ENCODE measurements at regions not wholly inside any gene's neighbourhood (a gene's known extent, or its start where the extent isn't known, plus 50 kb on each side); places are given as distances from the start of the nearest gene placed in this dataset.

DNA sequence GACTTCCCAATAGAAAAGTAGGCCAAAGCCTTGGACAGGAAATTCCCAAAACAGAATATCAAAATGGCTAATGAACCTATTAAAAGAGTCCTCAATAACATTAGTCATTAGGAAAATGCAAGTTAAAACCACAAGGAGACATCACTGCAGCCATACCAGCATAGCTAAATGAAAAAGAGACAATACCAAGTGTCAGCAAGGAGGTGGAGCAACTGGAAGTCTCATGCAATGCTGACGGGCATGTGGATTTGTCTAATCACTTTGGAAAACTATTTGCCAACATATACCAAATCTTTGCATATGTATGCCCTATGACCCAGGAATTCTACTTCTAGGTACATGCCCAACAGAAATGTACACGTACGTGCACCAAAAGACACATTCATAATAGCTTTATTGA, 60.5 kb upstream of the PLEKHG3 start:
- Histone ChIP-seq H3K27me3 (replicated peaks; ENCODE audit: insufficient read depth, low read length) (no peaks in the 10 kb centered on the region), H3K9me3 (replicated peaks; ENCODE audit: insufficient read depth, low read length) (no peaks in the 10 kb centered on the region), H3K4me3 (ENCODE audit: low read length) (no peak overlapping the region), H3K27ac (ENCODE audit: low read length) (no peak overlapping the region), H3K79me2 (ENCODE audit: low read length) (no peaks in the 10 kb centered on the region), H3K9ac (ENCODE audit: low read length) (no peak overlapping the region), H3K4me1 (ENCODE audit: low read length) (no peaks in the 10 kb centered on the region), H3K36me3 (replicated peaks; ENCODE audit: insufficient read depth, low read length) (no peaks in the 10 kb centered on the region), H2AFZ (ENCODE audit: low read length) (no peak overlapping the region), H3K9me2 (replicated peaks; ENCODE audit: insufficient read depth, low read length) (no peaks in the 10 kb centered on the region), H4K20me1 (ENCODE audit: insufficient read depth, low read length) (no peaks in the 10 kb centered on the region), H3K4me2 (ENCODE audit: low read depth, low read length) (no peak overlapping the region), H3F3A (ENCODE audit: insufficient read depth, low read length) (peaks cover 3% of the 10 kb centered on the region; the same call in 1 of the 2 replicates)
- DNase-seq, result no peak
- TF ChIP-seq, protein P1, sequence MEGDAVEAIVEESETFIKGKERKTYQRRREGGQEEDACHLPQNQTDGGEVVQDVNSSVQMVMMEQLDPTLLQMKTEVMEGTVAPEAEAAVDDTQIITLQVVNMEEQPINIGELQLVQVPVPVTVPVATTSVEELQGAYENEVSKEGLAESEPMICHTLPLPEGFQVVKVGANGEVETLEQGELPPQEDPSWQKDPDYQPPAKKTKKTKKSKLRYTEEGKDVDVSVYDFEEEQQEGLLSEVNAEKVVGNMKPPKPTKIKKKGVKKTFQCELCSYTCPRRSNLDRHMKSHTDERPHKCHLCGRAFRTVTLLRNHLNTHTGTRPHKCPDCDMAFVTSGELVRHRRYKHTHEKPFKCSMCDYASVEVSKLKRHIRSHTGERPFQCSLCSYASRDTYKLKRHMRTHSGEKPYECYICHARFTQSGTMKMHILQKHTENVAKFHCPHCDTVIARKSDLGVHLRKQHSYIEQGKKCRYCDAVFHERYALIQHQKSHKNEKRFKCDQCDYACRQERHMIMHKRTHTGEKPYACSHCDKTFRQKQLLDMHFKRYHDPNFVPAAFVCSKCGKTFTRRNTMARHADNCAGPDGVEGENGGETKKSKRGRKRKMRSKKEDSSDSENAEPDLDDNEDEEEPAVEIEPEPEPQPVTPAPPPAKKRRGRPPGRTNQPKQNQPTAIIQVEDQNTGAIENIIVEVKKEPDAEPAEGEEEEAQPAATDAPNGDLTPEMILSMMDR (IDR thresholded peaks at IDR 0.05; ENCODE audit: low read length), result no peak
- no peak for TF ChIP-seq EZH2phosphoT487 (IDR thresholded peaks at IDR 0.05; ENCODE audit: low read length)
- TF ChIP-seq EZH2 (optimal IDR thresholded peaks at IDR 0.05; ENCODE audit: low read depth, low read length), result no peak

DNA sequence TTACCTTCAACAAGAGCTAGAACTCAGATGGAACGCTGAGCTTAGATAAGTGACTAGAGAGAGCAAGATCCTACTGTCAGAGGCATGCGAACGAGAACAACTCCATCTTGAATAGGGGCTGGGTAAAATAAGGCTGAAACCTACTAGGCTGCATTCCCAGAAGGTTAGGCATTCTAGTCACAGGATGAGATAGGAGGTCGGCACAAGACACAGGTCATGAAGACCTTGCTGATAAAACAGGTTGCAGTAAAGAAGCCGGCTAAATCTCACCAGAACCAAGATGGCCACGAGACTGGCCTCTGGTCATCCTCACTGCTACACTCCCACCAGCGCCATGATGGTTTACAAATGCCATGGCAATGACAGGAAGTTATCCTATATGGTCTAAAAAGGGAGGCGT, 59.6 kb upstream of the PLEKHG3 start:
- H4K20me1 ChIP-seq (ENCODE audit: insufficient read depth, low read length), result no peaks in the 10 kb centered on the region
- H3K9ac ChIP-seq (ENCODE audit: low read length), result no peak overlapping the region
- no peak overlapping the region for H3K4me3 ChIP-seq (ENCODE audit: low read length)
- H3K36me3 ChIP-seq (replicated peaks; ENCODE audit: insufficient read depth, low read length), result no peaks in the 10 kb centered on the region
- DNase-seq, result no peak
- H2AFZ ChIP-seq (ENCODE audit: low read length), result no peak overlapping the region
- no peaks in the 10 kb centered on the region for H3K27me3 ChIP-seq (replicated peaks; ENCODE audit: insufficient read depth, low read length)
- H3K4me1 ChIP-seq (ENCODE audit: low read length), result no peaks in the 10 kb centered on the region
- no peaks in the 10 kb centered on the region for H3K9me3 ChIP-seq (replicated peaks; ENCODE audit: insufficient read depth, low read length)
- H3K27ac ChIP-seq (ENCODE audit: low read length), result no peak overlapping the region
- H3F3A ChIP-seq (ENCODE audit: insufficient read depth, low read length), result no peaks in the 10 kb centered on the region
- TF ChIP-seq EZH2phosphoT487 (IDR thresholded peaks at IDR 0.05; ENCODE audit: low read length) (no peak), EZH2 (optimal IDR thresholded peaks at IDR 0.05; ENCODE audit: low read depth, low read length) (no peak)
- TF ChIP-seq, protein P1 (IDR thresholded peaks at IDR 0.05; ENCODE audit: low read length), result no peak
- no peaks in the 10 kb centered on the region for H3K79me2 ChIP-seq (ENCODE audit: low read length)
- no peaks in the 10 kb centered on the region for H3K9me2 ChIP-seq (replicated peaks; ENCODE audit: insufficient read depth, low read length)
- H3K4me2 ChIP-seq (ENCODE audit: low read depth, low read length), result no peak overlapping the region

DNA sequence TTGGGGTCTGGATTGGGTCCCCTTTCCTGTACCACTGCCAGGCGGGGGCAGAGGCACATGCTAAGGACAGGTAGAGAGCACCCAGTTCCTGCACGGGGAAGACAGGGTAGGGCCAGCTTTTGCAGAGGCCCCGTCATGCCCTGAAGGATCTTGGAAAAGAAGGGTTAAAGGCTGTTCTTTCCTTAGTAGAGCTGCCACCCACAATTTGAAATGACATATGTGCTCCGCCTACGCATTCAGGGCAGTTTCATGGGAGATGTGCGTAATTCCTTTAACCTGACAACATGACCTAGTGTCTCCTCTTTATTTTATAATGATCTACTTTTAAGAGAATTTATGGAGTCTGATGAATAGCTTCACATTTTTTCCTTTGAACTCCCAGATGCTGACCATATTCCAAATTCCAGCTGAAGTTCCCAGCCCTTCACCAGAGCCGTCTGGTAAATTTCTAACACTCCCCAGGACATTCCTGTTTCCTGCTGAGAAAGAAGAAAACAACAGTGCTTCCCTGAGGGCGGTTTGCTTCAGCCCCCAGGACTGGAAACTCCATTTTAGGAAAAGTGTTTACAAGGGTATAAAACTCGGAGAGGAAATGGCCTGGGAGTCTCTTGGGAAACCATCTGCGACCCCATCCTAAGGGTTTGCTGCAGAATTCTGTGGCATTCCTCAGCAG, 58.9 kb upstream of the PLEKHG3 start:
- H3K4me1 ChIP-seq (ENCODE audit: low read length), result no peaks in the 10 kb centered on the region
- TF ChIP-seq, protein P1 (IDR thresholded peaks at IDR 0.05; ENCODE audit: low read length), result no peak
- no peak for TF ChIP-seq EZH2phosphoT487 (IDR thresholded peaks at IDR 0.05; ENCODE audit: low read length)
- no peak for TF ChIP-seq EZH2 (optimal IDR thresholded peaks at IDR 0.05; ENCODE audit: low read depth, low read length)
- no peaks in the 10 kb centered on the region for H3K9me2 ChIP-seq (replicated peaks; ENCODE audit: insufficient read depth, low read length)
- no peaks in the 10 kb centered on the region for H3K27me3 ChIP-seq (replicated peaks; ENCODE audit: insufficient read depth, low read length)
- no peaks in the 10 kb centered on the region for H4K20me1 ChIP-seq (ENCODE audit: insufficient read depth, low read length)
- H3K9me3 ChIP-seq (replicated peaks; ENCODE audit: insufficient read depth, low read length), result no peaks in the 10 kb centered on the region
- DNase-seq, result no peak
- no peaks in the 10 kb centered on the region for H3F3A ChIP-seq (ENCODE audit: insufficient read depth, low read length)
- no peaks in the 10 kb centered on the region for H3K79me2 ChIP-seq (ENCODE audit: low read length)
- H3K4me3 ChIP-seq (ENCODE audit: low read length), result no peak overlapping the region
- no peak overlapping the region for H3K4me2 ChIP-seq (ENCODE audit: low read depth, low read length)
- H2AFZ ChIP-seq (ENCODE audit: low read length), result no peak overlapping the region
- H3K27ac ChIP-seq (ENCODE audit: low read length), result no peak overlapping the region
- H3K9ac ChIP-seq (ENCODE audit: low read length), result no peak overlapping the region
- H3K36me3 ChIP-seq (replicated peaks; ENCODE audit: insufficient read depth, low read length), result no peaks in the 10 kb centered on the region

Data from MM.1S (cell line).